Osteocyte (in vitro differentiated cells): ENCODE measurements at regions not wholly inside any gene's neighbourhood (a gene's known extent, or its start where the extent isn't known, plus 50 kb on each side); places are given as distances from the start of the nearest gene placed in this dataset.
A peak's percentile ranks its signal among the peaks of the same experiment; 100 is the strongest.

ENCODE experiments used
- DNase-seq: peaks from one replicate; pipeline ENCODE4 v3.0.0; 2021; ENCODE audit warnings: mixed read lengths; ENCODE audit not compliant: unreplicated experiment; ENCODE audit errors: extremely low spot score
- H3K27ac Mint-ChIP-seq: one replicate; pipeline ENCODE4 v1.8.0; 2021; ENCODE audit warnings: mild to moderate bottlenecking, mixed read lengths; ENCODE audit not compliant: unreplicated experiment
- H3K27me3 Mint-ChIP-seq: one replicate; pipeline ENCODE4 v1.8.0; 2021; ENCODE audit warnings: mixed read lengths; ENCODE audit not compliant: unreplicated experiment
- H3K36me3 Mint-ChIP-seq: one replicate; pipeline ENCODE4 v1.8.0; 2021; ENCODE audit warnings: mixed read lengths; ENCODE audit not compliant: unreplicated experiment
- H3K4me1 Mint-ChIP-seq: one replicate; pipeline ENCODE4 v1.8.0; 2021; ENCODE audit warnings: mixed read lengths; ENCODE audit not compliant: unreplicated experiment
- H3K4me3 Mint-ChIP-seq: one replicate; pipeline ENCODE4 v1.8.0; 2021; ENCODE audit warnings: mild to moderate bottlenecking, moderate library complexity, mixed read lengths; ENCODE audit not compliant: unreplicated experiment
- H3K9me3 Mint-ChIP-seq: one replicate; pipeline ENCODE4 v1.8.0; 2021; ENCODE audit warnings: mixed read lengths; ENCODE audit not compliant: unreplicated experiment
- TF ChIP-seq, protein P1 (sequence below): fragments of 200-600 bp; sonication (generic); IDR thresholded peaks from 2 replicates; pipeline ENCODE4 v1.5.0; 2021; ENCODE audit warnings: antibody characterized with exemption, mild to moderate bottlenecking, moderate library complexity

GRCh38 chr3:109774108-109774507, 436.8 kb upstream of the DPPA4 start:
- TF ChIP-seq, protein P1, sequence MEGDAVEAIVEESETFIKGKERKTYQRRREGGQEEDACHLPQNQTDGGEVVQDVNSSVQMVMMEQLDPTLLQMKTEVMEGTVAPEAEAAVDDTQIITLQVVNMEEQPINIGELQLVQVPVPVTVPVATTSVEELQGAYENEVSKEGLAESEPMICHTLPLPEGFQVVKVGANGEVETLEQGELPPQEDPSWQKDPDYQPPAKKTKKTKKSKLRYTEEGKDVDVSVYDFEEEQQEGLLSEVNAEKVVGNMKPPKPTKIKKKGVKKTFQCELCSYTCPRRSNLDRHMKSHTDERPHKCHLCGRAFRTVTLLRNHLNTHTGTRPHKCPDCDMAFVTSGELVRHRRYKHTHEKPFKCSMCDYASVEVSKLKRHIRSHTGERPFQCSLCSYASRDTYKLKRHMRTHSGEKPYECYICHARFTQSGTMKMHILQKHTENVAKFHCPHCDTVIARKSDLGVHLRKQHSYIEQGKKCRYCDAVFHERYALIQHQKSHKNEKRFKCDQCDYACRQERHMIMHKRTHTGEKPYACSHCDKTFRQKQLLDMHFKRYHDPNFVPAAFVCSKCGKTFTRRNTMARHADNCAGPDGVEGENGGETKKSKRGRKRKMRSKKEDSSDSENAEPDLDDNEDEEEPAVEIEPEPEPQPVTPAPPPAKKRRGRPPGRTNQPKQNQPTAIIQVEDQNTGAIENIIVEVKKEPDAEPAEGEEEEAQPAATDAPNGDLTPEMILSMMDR = no peak
- Mint-ChIP-seq H3K4me3 (no peak overlapping the region), H3K27ac (no peak overlapping the region), H3K9me3 (peaks cover 16% of the 10 kb centered on the region), H3K4me1 (peaks cover 4% of the 10 kb centered on the region), H3K36me3 (peaks cover 5% of the 10 kb centered on the region), H3K27me3 (no peaks in the 10 kb centered on the region)
- no peak for DNase-seq

DNA sequence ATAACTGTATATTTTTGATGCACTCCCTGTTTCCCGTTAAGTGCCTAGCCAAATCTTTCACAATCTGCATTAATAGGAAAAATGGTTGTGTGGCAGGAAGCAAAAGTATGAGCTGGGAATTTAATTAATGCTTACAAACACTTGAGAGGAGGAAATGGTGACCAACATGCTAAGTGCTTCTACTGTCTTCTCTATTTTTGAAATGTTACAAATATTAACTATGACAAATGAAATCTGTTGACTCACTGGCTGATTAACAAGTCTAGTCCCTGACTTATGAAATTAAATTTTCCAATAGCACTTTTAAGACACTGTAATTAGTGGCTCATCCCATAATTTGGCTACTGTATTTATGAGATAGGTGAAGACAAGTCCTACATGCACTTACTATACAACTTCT, 446.9 kb upstream of the DPPA4 start:
- Mint-ChIP-seq H3K27me3 (no peaks in the 10 kb centered on the region), H3K4me3 (no peak overlapping the region), H3K27ac (no peak overlapping the region), H3K9me3 (peaks cover 3% of the 10 kb centered on the region), H3K36me3 (peaks cover 1% of the 10 kb centered on the region), H3K4me1 (no peaks in the 10 kb centered on the region)
- TF ChIP-seq, protein P1 = no peak
- DNase-seq = no peak

GRCh38 chr3:109784852-109785631, 447.7 kb upstream of the DPPA4 start:
- TF ChIP-seq, protein P1 = no peak
- no peak for DNase-seq
- no peaks in the 10 kb centered on the region for H3K27me3 Mint-ChIP-seq
- no peaks in the 10 kb centered on the region for H3K4me1 Mint-ChIP-seq
- H3K36me3 Mint-ChIP-seq = peaks cover 1% of the 10 kb centered on the region
- H3K9me3 Mint-ChIP-seq = no peaks in the 10 kb centered on the region
- H3K4me3 Mint-ChIP-seq = no peak overlapping the region
- no peak overlapping the region for H3K27ac Mint-ChIP-seq

- no peaks in the 10 kb centered on the region for H3K27me3 Mint-ChIP-seq
- H3K36me3 Mint-ChIP-seq = no peaks in the 10 kb centered on the region
Observed at GRCh38 chr3:109803274-109803673, 465.9 kb upstream of the DPPA4 start.

GRCh38 chr3:109804697-109805096, 467.4 kb upstream of the DPPA4 start:
- DNase-seq = no peak
- no peak overlapping the region for H3K27ac Mint-ChIP-seq
- no peak overlapping the region for H3K4me3 Mint-ChIP-seq
- H3K27me3 Mint-ChIP-seq = no peaks in the 10 kb centered on the region
- H3K36me3 Mint-ChIP-seq = no peaks in the 10 kb centered on the region
- H3K9me3 Mint-ChIP-seq = peaks cover 11% of the 10 kb centered on the region
- TF ChIP-seq, protein P1 = no peak
- H3K4me1 Mint-ChIP-seq = no peaks in the 10 kb centered on the region

More at GRCh38 chr3:109803274-109803673, 465.9 kb upstream of the DPPA4 start:
- Mint-ChIP-seq H3K27ac (no peak overlapping the region), H3K4me3 (no peak overlapping the region), H3K9me3 (peaks cover 21% of the 10 kb centered on the region), H3K4me1 (no peaks in the 10 kb centered on the region)
- DNase-seq = no peak
- TF ChIP-seq, protein P1 = peak; percentile 30
